ENCODE measurements at regions not wholly inside any gene's neighbourhood (a gene's known extent, or its start where the extent isn't known, plus 50 kb on each side); places are given as distances from the start of the nearest gene placed in this dataset.
"Not testable (repeated sequence)": the region's sequence is repeated elsewhere in the genome, so short reads cannot be mapped to it uniquely, and the experiment has no call there.

- no peak for DNase-seq
These were observed 198.7 kb upstream of the PTBP2 start for GRCh38 chr1:96522927-96523326.

- DNase-seq, result no peak
These were observed 197.5 kb upstream of the PTBP2 start for GRCh38 chr1:96524100-96524499.

- no peak for DNase-seq
These were observed 195.7 kb upstream of the PTBP2 start for GRCh38 chr1:96525657-96526557.

- DNase-seq, result not testable (repeated sequence)
These were observed 192.9 kb upstream of the PTBP2 start for GRCh38 chr1:96528672-96529071.

GRCh38 chr1:96533820-96534219 lies 187.8 kb upstream of the PTBP2 start:
- DNase-seq, result no peak

- no peak for DNase-seq
These were observed 185.0 kb upstream of the PTBP2 start for GRCh38 chr1:96536581-96536980.

- no peak for DNase-seq
These were observed 183.4 kb upstream of the PTBP2 start for GRCh38 chr1:96538111-96538641.

- no peak for DNase-seq
These were observed 182.7 kb upstream of the PTBP2 start for GRCh38 chr1:96538883-96539282.

GRCh38 chr1:96541491-96541890 lies 180.1 kb upstream of the PTBP2 start:
- no peak for DNase-seq

GRCh38 chr1:96544051-96544830 lies 177.3 kb upstream of the PTBP2 start:
- no peak for DNase-seq

GRCh38 chr1:96544831-96545221 lies 176.8 kb upstream of the PTBP2 start:
- no peak for DNase-seq

- no peak for DNase-seq
These were observed 175.5 kb upstream of the PTBP2 start for GRCh38 chr1:96545935-96546656.

GRCh38 chr1:96550061-96550460 lies 171.5 kb upstream of the PTBP2 start:
- no peak for DNase-seq

- DNase-seq, result no peak
These were observed 169.1 kb upstream of the PTBP2 start for GRCh38 chr1:96552451-96552850.

GRCh38 chr1:96553811-96554210 lies 167.8 kb upstream of the PTBP2 start:
- no peak for DNase-seq

- DNase-seq, result no peak
These were observed 167.2 kb upstream of the PTBP2 start for GRCh38 chr1:96554364-96554763.

- DNase-seq, result no peak
These were observed 164.2 kb upstream of the PTBP2 start for GRCh38 chr1:96557336-96557735.

GRCh38 chr1:96558635-96559034 lies 162.9 kb upstream of the PTBP2 start:
- DNase-seq, result no peak

- no peak for DNase-seq
These were observed 162.4 kb upstream of the PTBP2 start for GRCh38 chr1:96559181-96559580.

- DNase-seq, result no peak
These were observed 161.6 kb upstream of the PTBP2 start for GRCh38 chr1:96559707-96560596.

GRCh38 chr1:96562094-96562493 lies 159.5 kb upstream of the PTBP2 start:
- DNase-seq, result no peak

- DNase-seq, result not testable (repeated sequence)
These were observed 157.2 kb upstream of the PTBP2 start for GRCh38 chr1:96564401-96564800.
